Erythroblast (primary cell): ENCODE measurements at regions not wholly inside any gene's neighbourhood (a gene's known extent, or its start where the extent isn't known, plus 50 kb on each side); places are given as distances from the start of the nearest gene placed in this dataset.

Source experiments
- GATA1 ChIP-seq: IDR thresholded peaks from 2 replicates; pipeline ENCODE4 v1.6.1; 2011; ENCODE audit warnings: low read depth, mild to moderate bottlenecking, control low read depth, low read length, moderate library complexity
- POLR2A ChIP-seq: IDR thresholded peaks from 2 replicates; pipeline ENCODE4 v1.6.1; 2011; ENCODE audit warnings: mild to moderate bottlenecking, low read length

DNA sequence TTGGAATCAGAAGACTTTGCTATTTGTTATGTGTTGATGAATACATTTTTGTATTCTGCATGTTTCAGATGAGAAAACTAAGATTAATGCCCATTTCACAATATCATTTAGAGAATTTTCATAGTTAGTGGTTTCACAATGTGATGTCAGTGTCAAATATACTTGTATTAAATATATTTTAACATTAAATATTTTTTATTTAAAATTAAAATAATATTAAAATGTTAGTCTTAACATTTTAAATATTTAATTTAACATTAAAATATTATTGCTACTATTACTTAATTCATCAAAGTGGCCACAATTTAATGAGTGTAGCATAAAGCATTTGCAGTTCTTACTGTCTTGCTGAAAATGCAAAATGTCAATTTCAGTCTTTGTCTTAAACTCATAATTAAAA lies 478.8 kb downstream of the KCNJ2 start:
- TF ChIP-seq POLR2A (no peak), GATA1 (no peak)
